ENCODE measurements at regions not wholly inside any gene's neighbourhood (a gene's known extent, or its start where the extent isn't known, plus 50 kb on each side); places are given as distances from the start of the nearest gene placed in this dataset.

- TF ChIP-seq NFIC (IDR thresholded peaks at IDR 0.05) (no peak), EP300 (IDR thresholded peaks at IDR 0.05; ENCODE audit: borderline replicate concordance) (no peak), FOXM1 (IDR thresholded peaks at IDR 0.05; ENCODE audit: borderline replicate concordance, low read depth) (no peak), MAX (IDR thresholded peaks at IDR 0.05) (no peak), EGR1 (IDR thresholded peaks at IDR 0.05) (no peak), REST (IDR thresholded peaks at IDR 0.05; ENCODE audit: low read depth) (no peak)
Measured at GRCh38 chr13:105312906-105313305, 1222.6 kb downstream of the EFNB2 start.
